ENCODE measurements at regions not wholly inside any gene's neighbourhood (a gene's known extent, or its start where the extent isn't known, plus 50 kb on each side); places are given as distances from the start of the nearest gene placed in this dataset.
A peak's percentile ranks its signal among the peaks of the same experiment; 100 is the strongest.

DNA sequence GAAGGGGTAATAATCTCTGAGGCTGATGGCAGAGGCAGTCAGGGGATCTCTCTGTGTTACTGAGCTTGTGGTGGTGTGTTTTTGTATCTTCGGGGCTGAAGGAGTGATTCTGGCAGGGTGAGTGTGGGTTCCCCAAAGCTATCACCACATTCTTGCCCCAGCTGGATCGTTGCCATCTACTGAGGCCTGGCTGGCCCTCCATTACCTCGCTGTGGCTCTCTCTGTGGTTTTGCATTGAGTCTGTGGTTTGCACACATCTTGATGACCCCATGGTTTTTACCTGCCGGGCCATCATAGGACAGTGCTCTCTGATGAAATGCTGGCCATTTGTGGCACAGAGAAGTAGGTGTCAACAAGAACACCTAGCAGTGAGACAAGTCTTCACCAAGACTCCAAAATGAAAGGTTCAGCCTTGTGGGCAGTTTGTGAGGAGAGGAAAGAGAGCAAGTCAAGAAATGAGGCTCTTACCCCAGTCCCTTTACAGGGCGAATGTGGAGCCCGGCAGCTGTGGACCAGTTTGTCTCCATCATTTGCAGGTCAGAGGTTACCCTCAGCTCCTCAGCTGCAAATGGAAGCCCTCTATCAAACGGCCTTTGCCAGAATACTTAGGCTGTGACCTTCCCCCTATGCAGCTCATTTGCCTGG, 69.0 kb upstream of the NPAS1 start:
- ChIA-PET POLR2A (interaction anchor here (0.7 to 1.6 kb wide), 9 partner anchors 9 to 162 kb away, joined by 3 to 7 read pairs (median 3); partner anchors contain the start of gene ZC3H4), CTCF (interaction anchor here (0.6 to 2.0 kb wide), 3 partner anchors 40 to 365 kb away, joined by 3 to 4 read pairs (median 3); no protein-coding TSS in a partner anchor)
- Mint-ChIP-seq H3K27me3 (ENCODE audit: insufficient read depth, unreplicated experiment) (no peaks in the 10 kb centered on the region), H3K4me1 (ENCODE audit: insufficient read depth, unreplicated experiment) (peaks cover 25% of the 10 kb centered on the region), H3K4me3 (ENCODE audit: unreplicated experiment) (no peak overlapping the region), H3K27ac (ENCODE audit: low read depth, unreplicated experiment) (no peak overlapping the region), H3K9me3 (ENCODE audit: unreplicated experiment) (no peaks in the 10 kb centered on the region), H3K36me3 (ENCODE audit: insufficient read depth, unreplicated experiment) (peaks cover 36% of the 10 kb centered on the region)
- BruUV-seq (replicated peaks): no TSS peak
- DNase-seq (ENCODE audit: unreplicated experiment): no peak
- intact Hi-C loops (cut with micrococcal nuclease): no loop called here
- TF ChIP-seq, protein P1, sequence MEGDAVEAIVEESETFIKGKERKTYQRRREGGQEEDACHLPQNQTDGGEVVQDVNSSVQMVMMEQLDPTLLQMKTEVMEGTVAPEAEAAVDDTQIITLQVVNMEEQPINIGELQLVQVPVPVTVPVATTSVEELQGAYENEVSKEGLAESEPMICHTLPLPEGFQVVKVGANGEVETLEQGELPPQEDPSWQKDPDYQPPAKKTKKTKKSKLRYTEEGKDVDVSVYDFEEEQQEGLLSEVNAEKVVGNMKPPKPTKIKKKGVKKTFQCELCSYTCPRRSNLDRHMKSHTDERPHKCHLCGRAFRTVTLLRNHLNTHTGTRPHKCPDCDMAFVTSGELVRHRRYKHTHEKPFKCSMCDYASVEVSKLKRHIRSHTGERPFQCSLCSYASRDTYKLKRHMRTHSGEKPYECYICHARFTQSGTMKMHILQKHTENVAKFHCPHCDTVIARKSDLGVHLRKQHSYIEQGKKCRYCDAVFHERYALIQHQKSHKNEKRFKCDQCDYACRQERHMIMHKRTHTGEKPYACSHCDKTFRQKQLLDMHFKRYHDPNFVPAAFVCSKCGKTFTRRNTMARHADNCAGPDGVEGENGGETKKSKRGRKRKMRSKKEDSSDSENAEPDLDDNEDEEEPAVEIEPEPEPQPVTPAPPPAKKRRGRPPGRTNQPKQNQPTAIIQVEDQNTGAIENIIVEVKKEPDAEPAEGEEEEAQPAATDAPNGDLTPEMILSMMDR (IDR thresholded peaks at IDR 0.05; ENCODE audit: unreplicated experiment): no peak

DNA sequence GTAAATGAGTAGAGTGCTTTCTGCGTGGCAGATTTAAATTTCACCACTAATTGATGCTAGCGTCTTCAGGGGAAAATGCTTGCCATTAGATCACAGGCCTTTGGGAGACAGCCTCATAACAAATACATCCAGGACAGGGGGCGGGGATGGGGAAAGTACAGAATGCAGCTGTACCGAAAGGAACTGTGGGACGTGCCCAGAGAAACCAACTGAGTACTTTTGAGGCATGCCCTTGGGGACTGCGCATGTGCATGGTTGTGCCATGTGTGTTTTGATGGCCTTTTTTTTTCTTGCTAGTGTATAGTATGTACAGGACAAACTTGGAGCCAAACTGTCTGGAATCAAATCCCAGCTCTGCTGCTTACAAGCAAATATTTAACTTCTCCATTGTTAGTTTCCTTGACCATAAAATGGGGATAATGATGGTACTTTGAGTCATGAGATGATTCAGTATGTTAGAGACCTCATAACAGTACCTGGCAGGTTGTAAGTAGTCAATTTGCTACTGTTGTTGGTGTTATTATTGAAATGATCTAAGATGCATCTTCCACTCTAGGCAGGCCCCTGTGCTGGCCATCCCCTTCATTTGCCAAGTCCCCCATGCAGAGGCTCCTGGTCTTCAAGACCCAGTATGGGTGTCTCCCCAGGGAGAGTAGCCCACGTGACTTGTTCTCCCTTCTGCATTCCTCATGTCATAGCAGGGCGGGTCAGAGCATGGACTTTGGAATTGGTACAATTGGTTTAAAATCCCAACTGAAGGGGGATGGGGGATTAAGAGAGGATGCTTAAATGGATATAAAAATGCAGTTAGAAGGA, 68.3 kb upstream of the NPAS1 start:
- TF ChIP-seq, protein P1 (IDR thresholded peaks at IDR 0.05; ENCODE audit: unreplicated experiment): no peak
- intact Hi-C loops (cut with micrococcal nuclease): no loop called here
- BruUV-seq (replicated peaks): no TSS peak
- DNase-seq (ENCODE audit: unreplicated experiment): peak; percentile 62
- H3K9me3 Mint-ChIP-seq (ENCODE audit: unreplicated experiment): no peaks in the 10 kb centered on the region
- H3K27me3 Mint-ChIP-seq (ENCODE audit: insufficient read depth, unreplicated experiment): no peaks in the 10 kb centered on the region
- no peak overlapping the region for H3K4me3 Mint-ChIP-seq (ENCODE audit: unreplicated experiment)
- peak overlapping the region; percentile 75 for H3K27ac Mint-ChIP-seq (ENCODE audit: low read depth, unreplicated experiment)
- ChIA-PET CTCF (interaction anchor here (0.5 to 2.0 kb wide), 4 partner anchors 39 to 756 kb away, joined by 3 to 4 read pairs (median 4); no protein-coding TSS in a partner anchor), POLR2A (interaction anchor here (0.7 to 1.6 kb wide), 9 partner anchors 10 to 162 kb away, joined by 3 to 7 read pairs (median 3); partner anchors contain the start of gene ZC3H4)
- H3K4me1 Mint-ChIP-seq (ENCODE audit: insufficient read depth, unreplicated experiment): peaks cover 25% of the 10 kb centered on the region
- peaks cover 43% of the 10 kb centered on the region for H3K36me3 Mint-ChIP-seq (ENCODE audit: insufficient read depth, unreplicated experiment)

DNA sequence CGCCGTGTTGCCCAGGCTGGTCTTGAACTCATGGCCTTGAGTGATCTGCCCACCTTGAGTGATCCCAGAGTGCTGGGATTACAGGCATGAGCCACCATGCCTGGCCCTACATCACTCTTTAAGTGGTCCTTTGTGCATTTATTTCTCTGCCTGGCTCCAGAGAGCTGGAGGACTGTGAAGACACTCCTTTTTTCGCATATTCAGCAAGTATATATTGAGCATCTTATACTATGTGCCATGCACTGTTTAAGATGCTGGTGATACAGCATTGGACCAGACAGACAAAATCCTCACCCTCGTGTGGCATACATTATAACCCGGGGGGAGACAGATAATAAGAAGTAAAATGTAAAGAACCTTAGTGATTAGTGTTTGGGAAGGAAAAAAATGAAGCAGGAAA, 66.8 kb upstream of the NPAS1 start:
- intact Hi-C loops (cut with micrococcal nuclease): no loop called here
- Mint-ChIP-seq H3K27me3 (ENCODE audit: insufficient read depth, unreplicated experiment) (no peaks in the 10 kb centered on the region), H3K4me3 (ENCODE audit: unreplicated experiment) (no peak overlapping the region), H3K36me3 (ENCODE audit: insufficient read depth, unreplicated experiment) (peaks cover 47% of the 10 kb centered on the region), H3K9me3 (ENCODE audit: unreplicated experiment) (no peaks in the 10 kb centered on the region), H3K27ac (ENCODE audit: low read depth, unreplicated experiment) (no peak overlapping the region), H3K4me1 (ENCODE audit: insufficient read depth, unreplicated experiment) (peaks cover 29% of the 10 kb centered on the region)
- BruUV-seq (replicated peaks): no TSS peak
- no peak for DNase-seq (ENCODE audit: unreplicated experiment)
- POLR2A ChIA-PET: interaction anchor here (0.7 to 4.3 kb wide), 4 partner anchors 8 to 45 kb away, joined by 3 to 15 read pairs (median 4); no protein-coding TSS in a partner anchor
- CTCF ChIA-PET: interaction anchor here (0.9 to 1.0 kb wide), 2 partner anchors 8 to 10 kb away, joined by 3 to 4 read pairs; no protein-coding TSS in a partner anchor
- TF ChIP-seq, protein P1 (IDR thresholded peaks at IDR 0.05; ENCODE audit: unreplicated experiment): no peak

DNA sequence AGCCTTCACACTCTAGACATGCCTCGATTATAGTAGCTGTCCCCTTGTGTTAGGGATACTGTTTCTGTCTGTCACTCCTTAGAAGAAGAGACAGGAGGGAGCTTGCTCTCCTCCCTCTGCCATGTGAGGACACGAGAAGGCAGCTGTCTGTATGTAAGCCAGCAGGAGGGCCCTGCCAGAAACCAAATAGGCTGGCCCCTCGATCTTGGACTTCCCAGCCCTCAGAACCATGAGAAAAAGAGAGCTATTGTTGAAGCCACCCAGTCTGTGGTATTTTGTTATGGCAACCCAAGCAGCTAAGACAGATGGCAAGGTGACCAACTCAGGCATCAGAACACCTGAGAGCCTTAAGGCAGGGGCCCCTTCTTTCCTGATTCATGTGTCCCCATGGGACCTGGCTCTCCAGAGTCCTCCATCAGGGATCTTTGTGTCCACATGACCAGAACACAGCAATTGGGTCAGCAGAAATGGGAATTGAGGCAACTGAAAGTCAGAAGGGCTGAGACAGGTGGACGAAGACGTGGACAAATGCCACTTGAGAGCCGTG, 65.6 kb upstream of the NPAS1 start:
- intact Hi-C loops (cut with micrococcal nuclease): no loop called here
- TF ChIP-seq, protein P1 (IDR thresholded peaks at IDR 0.05; ENCODE audit: unreplicated experiment): no peak
- Mint-ChIP-seq H3K4me3 (ENCODE audit: unreplicated experiment) (no peak overlapping the region), H3K36me3 (ENCODE audit: insufficient read depth, unreplicated experiment) (peaks cover 42% of the 10 kb centered on the region), H3K9me3 (ENCODE audit: unreplicated experiment) (no peaks in the 10 kb centered on the region), H3K27ac (ENCODE audit: low read depth, unreplicated experiment) (no peak overlapping the region), H3K4me1 (ENCODE audit: insufficient read depth, unreplicated experiment) (peaks cover 29% of the 10 kb centered on the region), H3K27me3 (ENCODE audit: insufficient read depth, unreplicated experiment) (no peaks in the 10 kb centered on the region)
- POLR2A ChIA-PET: interaction anchor here (1.8 to 4.3 kb wide), 2 partner anchors 9 to 27 kb away, joined by 4 to 15 read pairs; no protein-coding TSS in a partner anchor
- BruUV-seq (replicated peaks): no TSS peak
- CTCF ChIA-PET: interaction anchor here (0.9 to 1.9 kb wide), 4 partner anchors 9 to 114 kb away, joined by 3 to 7 read pairs (median 6); no protein-coding TSS in a partner anchor
- no peak for DNase-seq (ENCODE audit: unreplicated experiment)

All from MCF 10A (cell line).